Sigmoid colon (tissue), 4 donors: ENCODE measurements at regions not wholly inside any gene's neighbourhood (a gene's known extent, or its start where the extent isn't known, plus 50 kb on each side); places are given as distances from the start of the nearest gene placed in this dataset.

Source experiments
- POLR2A ChIP-seq, 2 donors: fragments of 450-650 bp; IDR thresholded peaks; one replicate each; pipeline ENCODE4 v1.6.1; 2016; ENCODE audit warnings: antibody characterized with exemption in 2 of 2, mild to moderate bottlenecking in 2 of 2, moderate library complexity in 2 of 2
- POLR2AphosphoS5 ChIP-seq, 4 donors: sonication (generic); formaldehyde crosslinking; IDR thresholded peaks; one replicate each; pipeline ENCODE4 v1.6.1; 2017; ENCODE audit warnings: antibody characterized with exemption in 4 of 4
- TF ChIP-seq, protein P1 (sequence below), 4 experiments: fragments of 450-650 bp in 3 of 4; fragments of 200-600 bp in 1 of 4; IDR thresholded peaks; one replicate each; pipeline ENCODE4 v1.5.1; 2016 to 2019; ENCODE audit warnings: antibody characterized with exemption in 4 of 4, mild to moderate bottlenecking in 3 of 4, moderate library complexity in 2 of 4

GRCh38 chr14:101230851-101231550, 327.5 kb upstream of the RTL1 start:
- TF ChIP-seq, protein P1, sequence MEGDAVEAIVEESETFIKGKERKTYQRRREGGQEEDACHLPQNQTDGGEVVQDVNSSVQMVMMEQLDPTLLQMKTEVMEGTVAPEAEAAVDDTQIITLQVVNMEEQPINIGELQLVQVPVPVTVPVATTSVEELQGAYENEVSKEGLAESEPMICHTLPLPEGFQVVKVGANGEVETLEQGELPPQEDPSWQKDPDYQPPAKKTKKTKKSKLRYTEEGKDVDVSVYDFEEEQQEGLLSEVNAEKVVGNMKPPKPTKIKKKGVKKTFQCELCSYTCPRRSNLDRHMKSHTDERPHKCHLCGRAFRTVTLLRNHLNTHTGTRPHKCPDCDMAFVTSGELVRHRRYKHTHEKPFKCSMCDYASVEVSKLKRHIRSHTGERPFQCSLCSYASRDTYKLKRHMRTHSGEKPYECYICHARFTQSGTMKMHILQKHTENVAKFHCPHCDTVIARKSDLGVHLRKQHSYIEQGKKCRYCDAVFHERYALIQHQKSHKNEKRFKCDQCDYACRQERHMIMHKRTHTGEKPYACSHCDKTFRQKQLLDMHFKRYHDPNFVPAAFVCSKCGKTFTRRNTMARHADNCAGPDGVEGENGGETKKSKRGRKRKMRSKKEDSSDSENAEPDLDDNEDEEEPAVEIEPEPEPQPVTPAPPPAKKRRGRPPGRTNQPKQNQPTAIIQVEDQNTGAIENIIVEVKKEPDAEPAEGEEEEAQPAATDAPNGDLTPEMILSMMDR (IDR thresholded peaks at IDR 0.05), result no peak
- TF ChIP-seq POLR2AphosphoS5 (IDR thresholded peaks at IDR 0.05) (no peak), POLR2A (IDR thresholded peaks at IDR 0.05) (no peak)
